IMR-90 (cell line): ENCODE measurements at regions not wholly inside any gene's neighbourhood (a gene's known extent, or its start where the extent isn't known, plus 50 kb on each side); places are given as distances from the start of the nearest gene placed in this dataset.
"Not testable (repeated sequence)": the region's sequence is repeated elsewhere in the genome, so short reads cannot be mapped to it uniquely, and the experiment has no call there.

Source experiments
- ATAC-seq: fragments of 200-7000 bp; cut with Tn5 transposase; 2 replicates; pipeline ENCODE4 v1.9.1; 2020; ENCODE audit warnings: low read depth, mild to moderate bottlenecking, moderate library complexity
- BruUV-seq: library from RNA; stranded (reverse); fragments of 400-500 nt; replicated peaks from 2 replicates; lab custom pipeline; 2021; lab: Mats Ljungman, UMichigan
- CTCF ChIA-PET: fragments of 300-600 bp; formaldehyde crosslinking; extraction: SDS; loops from one replicate; lab custom pipeline; 2021; ENCODE audit warnings: antibody characterized with exemption; lab: Yijun Ruan, JAX
- POLR2A ChIA-PET: fragments of 300-600 bp; sonication (Branson Sonifier 250); formaldehyde crosslinking; loops from one replicate; lab custom pipeline; 2022; ENCODE audit warnings: antibody characterized with exemption; ENCODE audit not compliant: unreplicated experiment; lab: Charles Lee
- DNase-seq: peaks from one replicate; pipeline ENCODE4 v3.0.0; 2013
- H2AFZ ChIP-seq: replicated peaks from 2 replicates; pipeline ENCODE3; 2013; ENCODE audit warnings: low read length, mild to moderate bottlenecking; ENCODE audit not compliant: poor library complexity
- H2AK5ac ChIP-seq: 2 replicates; pipeline ENCODE4 v1.6.1; 2013; ENCODE audit warnings: low read depth, low read length, inconsistent platforms
- H2AK9ac ChIP-seq: replicated peaks from 2 replicates; pipeline ENCODE3; 2013; ENCODE audit warnings: mild to moderate bottlenecking, low read depth, low read length, moderate library complexity; ENCODE audit not compliant: poor library complexity
- H2BK120ac ChIP-seq: 2 replicates; pipeline ENCODE4 v1.6.1; 2013; ENCODE audit warnings: low read depth, low read length, inconsistent platforms
- H2BK15ac ChIP-seq: 3 replicates; pipeline ENCODE4 v1.6.1; 2013; ENCODE audit warnings: low read depth, low read length, inconsistent platforms
- H2BK20ac ChIP-seq: 2 replicates; pipeline ENCODE4 v1.6.1; 2013; ENCODE audit warnings: low read depth, mild to moderate bottlenecking, inconsistent platforms, low read length, moderate library complexity
- H2BK5ac ChIP-seq: 2 replicates; pipeline ENCODE4 v1.6.1; 2013; ENCODE audit warnings: mild to moderate bottlenecking, low read depth, low read length, inconsistent platforms; ENCODE audit not compliant: poor library complexity, severe bottlenecking
- H3K14ac ChIP-seq: replicated peaks from 2 replicates; pipeline ENCODE4 v1.6.1; 2013; ENCODE audit warnings: low read depth, low read length, inconsistent platforms
- H3K18ac ChIP-seq: 2 replicates; pipeline ENCODE4 v1.6.1; 2013; ENCODE audit warnings: low read depth, low read length, control low read depth
- H3K23ac ChIP-seq: 2 replicates; pipeline ENCODE4 v1.6.1; 2013; ENCODE audit warnings: low read depth, low read length, inconsistent platforms
- H3K27ac ChIP-seq: 2 replicates; pipeline ENCODE4 v1.5.1; 2013; ENCODE audit warnings: mild to moderate bottlenecking, control low read depth, low read length; ENCODE audit not compliant: insufficient read depth
- H3K27me3 ChIP-seq: 2 replicates; pipeline ENCODE4 v1.6.1; 2013; ENCODE audit warnings: low read length; ENCODE audit not compliant: control insufficient read depth, insufficient read depth
- H3K36me3 ChIP-seq: 2 replicates; pipeline ENCODE4 v1.6.1; 2013; ENCODE audit warnings: low read length, mixed read lengths; ENCODE audit not compliant: control insufficient read depth, insufficient read depth
- H3K4ac ChIP-seq: 2 replicates; pipeline ENCODE4 v1.6.1; 2013; ENCODE audit warnings: low read depth, low read length, inconsistent platforms
- H3K4me1 ChIP-seq: 2 replicates; pipeline ENCODE4 v1.6.1; 2013; ENCODE audit warnings: low read length, mixed read lengths; ENCODE audit not compliant: control insufficient read depth, insufficient read depth
- H3K4me2 ChIP-seq: 2 replicates; pipeline ENCODE4 v1.6.1; 2013; ENCODE audit warnings: low read depth, mild to moderate bottlenecking, control low read depth, low read length, moderate library complexity
- H3K4me3 ChIP-seq: 2 replicates; pipeline ENCODE4 v1.5.1; 2013; ENCODE audit warnings: low read depth, mild to moderate bottlenecking, control low read depth, low read length, moderate library complexity; ENCODE audit not compliant: insufficient read depth
- H3K56ac ChIP-seq: 2 replicates; pipeline ENCODE4 v1.6.1; 2013; ENCODE audit warnings: low read length, inconsistent platforms; ENCODE audit not compliant: insufficient read depth; ENCODE audit errors: extremely low read depth
- H3K79me1 ChIP-seq, 2 experiments: 2 replicates each; pipeline ENCODE4 v1.6.1; 2013; ENCODE audit warnings: low read length in 2 of 2, inconsistent platforms in 1 of 2, low read depth in 1 of 2
- H3K9ac ChIP-seq: 2 replicates; pipeline ENCODE4 v1.6.1; 2013; ENCODE audit warnings: low read depth, low read length, control low read depth
- H3K9me1 ChIP-seq: 2 replicates; pipeline ENCODE4 v1.6.1; 2013; ENCODE audit warnings: low read length, inconsistent platforms; ENCODE audit not compliant: insufficient read depth
- H3K9me3 ChIP-seq: 2 replicates; pipeline ENCODE4 v1.6.1; 2013; ENCODE audit warnings: low read length; ENCODE audit not compliant: control insufficient read depth, insufficient read depth
- H4K20me1 ChIP-seq: 2 replicates; pipeline ENCODE4 v1.6.1; 2013; ENCODE audit warnings: low read length, inconsistent platforms; ENCODE audit not compliant: insufficient read depth
- H4K5ac ChIP-seq: 2 replicates; pipeline ENCODE4 v1.6.1; 2013; ENCODE audit warnings: mild to moderate bottlenecking, low read depth, low read length, control low read depth
- H4K8ac ChIP-seq, 2 experiments: 2 replicates each; pipeline ENCODE4 v1.6.1; 2013; ENCODE audit warnings: low read depth in 2 of 2, low read length in 2 of 2, control low read depth in 1 of 2, inconsistent platforms in 1 of 2
- H4K91ac ChIP-seq: 2 replicates; pipeline ENCODE4 v1.6.1; 2013; ENCODE audit warnings: low read depth, low read length, inconsistent platforms; ENCODE audit not compliant: insufficient read depth
- BHLHE40 ChIP-seq: fragments of 150-350 bp; IDR thresholded peaks from 2 replicates; pipeline ENCODE4 v1.6.1; 2016; ENCODE audit warnings: mild to moderate bottlenecking, low read depth, low read length
- CEBPB ChIP-seq: IDR thresholded peaks from 2 replicates; pipeline ENCODE4 v1.6.1; 2012; ENCODE audit warnings: low read depth, low read length, improper control_type of control experiment
- CHD1 ChIP-seq: IDR thresholded peaks from 2 replicates; pipeline ENCODE4 v1.6.1; 2012; ENCODE audit warnings: low read depth, low read length, improper control_type of control experiment
- ELK1 ChIP-seq: fragments of 150-350 bp; IDR thresholded peaks from 2 replicates; pipeline ENCODE4 v1.6.1; 2016; ENCODE audit warnings: low read depth, mild to moderate bottlenecking, low read length, moderate library complexity, borderline replicate concordance
- FOS ChIP-seq: fragments of 150-350 bp; IDR thresholded peaks from 2 replicates; pipeline ENCODE4 v1.6.1; 2016; ENCODE audit warnings: low read depth, low read length
- MAFK ChIP-seq: IDR thresholded peaks from 2 replicates; pipeline ENCODE4 v1.6.1; 2012; ENCODE audit warnings: low read depth, low read length, improper control_type of control experiment
- MAZ ChIP-seq: IDR thresholded peaks from 2 replicates; pipeline ENCODE4 v1.6.1; 2012; ENCODE audit warnings: low read depth, mild to moderate bottlenecking, low read length, improper control_type of control experiment, moderate library complexity, borderline replicate concordance
- POLR2A ChIP-seq: IDR thresholded peaks from 2 replicates; pipeline ENCODE4 v1.6.1; 2012; ENCODE audit warnings: mild to moderate bottlenecking, low read depth, low read length
- RAD21 ChIP-seq: IDR thresholded peaks from 2 replicates; pipeline ENCODE4 v1.6.1; 2012; ENCODE audit warnings: low read length, improper control_type of control experiment
- WGBS, 2 experiments: methylation state at CpG; one replicate each; pipeline versions ENCODE4 v1.1.5 to v1.1.7; 2013; ENCODE audit warnings: missing lambda C conversion rate in 2 of 2; ENCODE audit not compliant: insufficient read length in 1 of 2; ENCODE audit errors: extremely low coverage in 2 of 2; 5-methylcytosine and 5-hydroxymethylcytosine counted together
- dilution Hi-C: fragments of 300-500 bp; cut with HindIII; formaldehyde crosslinking; loops from one replicate; pipeline ENCODE4 v1.14.3; 2018; ENCODE audit warnings: low sequenced_read_pairs; ENCODE audit not compliant: unreplicated experiment
- in situ Hi-C: fragments of 300-500 bp; cut with MboI; formaldehyde crosslinking; loops from 3 replicates; pipeline ENCODE4 v1.14.3; 2019; ENCODE audit warnings: low sequenced_read_pairs, inconsistent platforms, mixed read lengths
- intact Hi-C: fragments of 100-400 bp; cut with micrococcal nuclease; formaldehyde crosslinking; loops from 2 replicates; pipeline ENCODE4 v1.10.0; 2022

- H3K23ac ChIP-seq, result no peak overlapping the region
- ATAC-seq (no peak), DNase-seq (no peak)
- no peaks in the 10 kb centered on the region for H3K79me1 ChIP-seq
- no peaks in the 10 kb centered on the region for H4K20me1 ChIP-seq
- H3K14ac ChIP-seq, result no peak overlapping the region
- no peaks in the 10 kb centered on the region for H3K36me3 ChIP-seq
- in situ Hi-C loops (no loop called here), intact Hi-C loops (no loop called here), dilution Hi-C loops (no loop called here)
- TF ChIP-seq ELK1, result no peak
- TF ChIP-seq CHD1, result no peak
- no peak for TF ChIP-seq BHLHE40
- TF ChIP-seq CEBPB, result no peak
- TF ChIP-seq MAZ, result no peak
- no peak for TF ChIP-seq POLR2A
- no peak for TF ChIP-seq MAFK
- TF ChIP-seq FOS, result no peak
- TF ChIP-seq RAD21, result no peak
- H3K4me1 ChIP-seq, result no peaks in the 10 kb centered on the region
- no peak overlapping the region for H3K18ac ChIP-seq
- H3K9ac ChIP-seq, result no peak overlapping the region
- H3K27ac ChIP-seq, result no peak overlapping the region
- H4K5ac ChIP-seq, result no peak overlapping the region
- no peak overlapping the region for H2BK120ac ChIP-seq
- H3K27me3 ChIP-seq, result no peaks in the 10 kb centered on the region
- ChIA-PET POLR2A (no interaction called here), CTCF (no interaction called here)
- H3K9me3 ChIP-seq, result peaks cover 52% of the 10 kb centered on the region
- H3K4ac ChIP-seq, result no peak overlapping the region
- no peak overlapping the region for H2AK5ac ChIP-seq
- H3K9me1 ChIP-seq, result no peaks in the 10 kb centered on the region
- H3K4me2 ChIP-seq, result no peak overlapping the region
- H2BK5ac ChIP-seq, result no peak overlapping the region
- H4K8ac ChIP-seq, result no peak overlapping the region
- WGBS, 2 experiments, result 58% methylated on average over 7 of the region's 18 CpGs; no CpG with 5 or more reads in 1 of the 2 experiments
- no peak overlapping the region for H2AK9ac ChIP-seq
- no TSS peak for BruUV-seq
- H2AFZ ChIP-seq, result no peak overlapping the region
- H2BK20ac ChIP-seq, result no peak overlapping the region
- H3K4me3 ChIP-seq, result no peak overlapping the region
- H4K91ac ChIP-seq, result no peak overlapping the region
- H2BK15ac ChIP-seq, result no peak overlapping the region
- H3K56ac ChIP-seq, result no peak overlapping the region
These were observed 354.9 kb downstream of the TMEM121 start for GRCh38 chr14:105881021-105881930.

- H3K4ac ChIP-seq, dilution Hi-C loops, POLR2A ChIA-PET, H3K36me3 ChIP-seq, H2AK5ac ChIP-seq, H3K18ac ChIP-seq, H3K27ac ChIP-seq, H3K9ac ChIP-seq, H4K5ac ChIP-seq, H3K4me1 ChIP-seq, H3K23ac ChIP-seq, DNase-seq, H2BK120ac ChIP-seq, H3K56ac ChIP-seq, H3K14ac ChIP-seq, BruUV-seq, H2AFZ ChIP-seq, intact Hi-C loops, H2BK15ac ChIP-seq, H3K4me2 ChIP-seq, H2BK5ac ChIP-seq, ATAC-seq, H3K79me1 ChIP-seq, in situ Hi-C loops, H3K27me3 ChIP-seq, H3K9me1 ChIP-seq, H4K20me1 ChIP-seq, H2AK9ac ChIP-seq, H2BK20ac ChIP-seq, H3K4me3 ChIP-seq, CTCF ChIA-PET, H4K91ac ChIP-seq, H4K8ac ChIP-seq: not testable (repeated sequence)
- peaks cover 49% of the 10 kb centered on the region for H3K9me3 ChIP-seq
- WGBS, 2 experiments, result no CpG with 5 or more reads among the region's 10 CpGs
These were observed 355.6 kb downstream of the TMEM121 start for GRCh38 chr14:105882011-105882410.
